Right lobe of liver (tissue), 4 donors: ENCODE measurements at regions not wholly inside any gene's neighbourhood (a gene's known extent, or its start where the extent isn't known, plus 50 kb on each side); places are given as distances from the start of the nearest gene placed in this dataset.

Source experiments
- CTCF ChIP-seq, 4 donors: fragments of 200-600 bp in 3 of 4; fragments of 450-650 bp in 1 of 4; IDR thresholded peaks; one replicate each; pipeline versions ENCODE4 v1.5.1 to v1.8.0; 2016 to 2022; ENCODE audit warnings: antibody characterized with exemption in 4 of 4, mild to moderate bottlenecking in 2 of 4
- POLR2A ChIP-seq: fragments of 450-650 bp; IDR thresholded peaks from one replicate; pipeline ENCODE4 v1.6.1; 2017; ENCODE audit warnings: antibody characterized with exemption, mild to moderate bottlenecking
- donor health status: DM: no; HTN: no; CAD: no.
- donor health status: DM: no; HTN: no; CAD: no.
- donor health status: DM: no; HTN: yes; CAD: no.

GRCh38 chr11:109822436-109823102 lies 270.6 kb upstream of the ZC3H12C start:
- TF ChIP-seq CTCF (IDR thresholded peaks at IDR 0.05) (no peak), POLR2A (no peak)
